GM12892 (cell line): ENCODE measurements at regions not wholly inside any gene's neighbourhood (a gene's known extent, or its start where the extent isn't known, plus 50 kb on each side); places are given as distances from the start of the nearest gene placed in this dataset.

Source experiments
- POLR2A ChIP-seq: IDR thresholded peaks from 2 replicates; pipeline ENCODE4 v1.6.1; 2011; ENCODE audit warnings: low read depth, low read length, control low read depth
- POLR2AphosphoS5 ChIP-seq: IDR thresholded peaks from 2 replicates; pipeline ENCODE4 v1.6.1; 2011; ENCODE audit warnings: low read depth, low read length, control low read depth
- TAF1 ChIP-seq: IDR thresholded peaks from 2 replicates; pipeline ENCODE4 v1.6.1; 2011; ENCODE audit warnings: low read depth, mild to moderate bottlenecking, control low read depth, low read length, borderline replicate concordance

DNA sequence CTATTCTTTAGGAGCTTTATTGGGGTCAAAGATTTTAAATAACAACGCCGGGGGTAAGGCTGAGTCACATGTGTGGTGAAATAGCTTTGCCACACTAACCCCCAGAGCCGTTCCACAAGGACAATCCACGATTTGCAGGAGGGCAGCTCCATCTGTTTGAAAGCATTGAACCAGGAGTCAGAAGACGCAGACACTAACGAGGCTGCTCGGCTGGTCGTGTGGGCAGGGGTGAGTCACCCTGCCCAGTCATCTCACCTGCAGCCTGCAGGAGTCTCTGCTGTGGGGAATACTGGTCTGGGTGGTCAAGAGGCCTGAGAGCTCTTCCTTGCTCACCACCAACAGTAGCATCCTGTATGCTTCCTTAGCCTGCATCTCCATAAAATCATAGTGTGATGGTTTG lies 149.2 kb upstream of the NCK2 start:
- TF ChIP-seq POLR2A (no peak), TAF1 (no peak), POLR2AphosphoS5 (no peak)
